Liver (tissue), 8 donors: ENCODE measurements at regions not wholly inside any gene's neighbourhood (a gene's known extent, or its start where the extent isn't known, plus 50 kb on each side); places are given as distances from the start of the nearest gene placed in this dataset.

Source experiments
- DNase-seq: peaks from one replicate; pipeline ENCODE4 v3.0.0-alpha.2; 2017; ENCODE audit warnings: low spot score
- H3K27ac ChIP-seq, 2 donors: one replicate each; pipeline ENCODE4 v1.7.0; 2013; ENCODE audit warnings: inconsistent platforms in 2 of 2, low read length in 2 of 2, control low read depth in 1 of 2, low read depth in 1 of 2, mild to moderate bottlenecking in 1 of 2
- H3K27me3 ChIP-seq, 4 donors: one replicate each; pipeline versions ENCODE4 v1.6.1 to v1.7.0; 2013; ENCODE audit warnings: low read length in 3 of 4, inconsistent platforms in 1 of 4, mild to moderate bottlenecking in 1 of 4, moderate library complexity in 1 of 4; ENCODE audit not compliant: control insufficient read depth in 4 of 4, insufficient read depth in 4 of 4
- H3K36me3 ChIP-seq, 4 donors: one replicate each; pipeline versions ENCODE4 v1.6.1 to v1.7.0; 2013; ENCODE audit warnings: low read length in 3 of 4, mild to moderate bottlenecking in 3 of 4, low read depth in 1 of 4, moderate library complexity in 1 of 4; ENCODE audit not compliant: control insufficient read depth in 4 of 4, insufficient read depth in 3 of 4
- H3K4me1 ChIP-seq, 4 donors: one replicate each; pipeline versions ENCODE4 v1.6.1 to v1.7.0; 2013; ENCODE audit warnings: low read length in 3 of 4, mild to moderate bottlenecking in 3 of 4, moderate library complexity in 1 of 4; ENCODE audit not compliant: control insufficient read depth in 4 of 4, insufficient read depth in 4 of 4
- H3K4me3 ChIP-seq, 3 donors: one replicate each; pipeline versions ENCODE4 v1.6.1 to v1.7.0; 2013; ENCODE audit warnings: low read length in 3 of 3, control low read depth in 1 of 3, low read depth in 1 of 3, mild to moderate bottlenecking in 1 of 3
- H3K9ac ChIP-seq, 2 donors: one replicate each; pipeline ENCODE4 v1.7.0; 2013; ENCODE audit warnings: low read length in 2 of 2, mild to moderate bottlenecking in 2 of 2, moderate library complexity in 2 of 2, control low read depth in 1 of 2, low read depth in 1 of 2
- H3K9me3 ChIP-seq, 4 donors: one replicate each; pipeline versions ENCODE4 v1.6.1 to v1.7.0; 2013; ENCODE audit warnings: low read length in 3 of 4; ENCODE audit not compliant: control insufficient read depth in 4 of 4
- ATF3 ChIP-seq: IDR thresholded peaks from 2 replicates; pipeline ENCODE4 v1.6.1; 2016; ENCODE audit warnings: antibody characterized with exemption
- CTCF ChIP-seq: fragments of 150-350 bp; IDR thresholded peaks from 2 replicates; pipeline ENCODE4 v1.5.1; 2017; ENCODE audit warnings: improper control_type of control experiment, low read depth, low read length; ENCODE audit not compliant: missing input control
- EGR1 ChIP-seq, 2 donors: IDR thresholded peaks; 2 replicates each; pipeline ENCODE4 v1.6.1; 2016 to 2018; ENCODE audit warnings: antibody characterized with exemption in 2 of 2, low read depth in 2 of 2
- FOXA1 ChIP-seq: IDR thresholded peaks from 2 replicates; pipeline ENCODE4 v1.6.1; 2016; ENCODE audit warnings: antibody characterized with exemption
- FOXA2 ChIP-seq: IDR thresholded peaks from 2 replicates; pipeline ENCODE4 v1.6.1; 2016; ENCODE audit warnings: antibody characterized with exemption
- GABPA ChIP-seq, 2 donors: IDR thresholded peaks in 1 of 2; conservative IDR thresholded peaks in 1 of 2; 2 replicates each; pipeline ENCODE4 v1.6.1; 2016; ENCODE audit warnings: antibody characterized with exemption in 2 of 2, mild to moderate bottlenecking in 1 of 2, moderate library complexity in 1 of 2
- HNF4A ChIP-seq, 2 donors: conservative IDR thresholded peaks; 2 replicates each; pipeline ENCODE4 v1.6.1; 2016; ENCODE audit warnings: antibody characterized with exemption in 2 of 2, mild to moderate bottlenecking in 2 of 2
- HNF4G ChIP-seq: IDR thresholded peaks from 2 replicates; pipeline ENCODE4 v1.6.1; 2016; ENCODE audit warnings: antibody characterized with exemption
- JUND ChIP-seq, 2 donors: IDR thresholded peaks; 2 replicates each; pipeline ENCODE4 v1.6.1; 2016; ENCODE audit warnings: antibody characterized with exemption in 2 of 2
- MAX ChIP-seq: IDR thresholded peaks from 2 replicates; pipeline ENCODE4 v1.6.1; 2016; ENCODE audit warnings: antibody characterized with exemption
- REST ChIP-seq: IDR thresholded peaks from 2 replicates; pipeline ENCODE4 v1.6.1; 2016; ENCODE audit warnings: antibody characterized with exemption, mild to moderate bottlenecking
- SP1 ChIP-seq: IDR thresholded peaks from 2 replicates; pipeline ENCODE4 v1.6.1; 2018; ENCODE audit warnings: antibody characterized with exemption, mild to moderate bottlenecking
- TAF1 ChIP-seq: conservative IDR thresholded peaks from 2 replicates; pipeline ENCODE4 v1.6.1; 2016; ENCODE audit warnings: antibody characterized with exemption, mild to moderate bottlenecking
- YY1 ChIP-seq: IDR thresholded peaks from 2 replicates; pipeline ENCODE4 v1.6.1; 2016; ENCODE audit warnings: antibody characterized with exemption, mild to moderate bottlenecking
- WGBS: extraction: QIAGEN DNeasy Blood & Tissue Kit; methylation state at CpG from one replicate; pipeline ENCODE4 v1.1.7; 2013; 5-methylcytosine and 5-hydroxymethylcytosine counted together
- donor health status: healthy.
- donor health status: healthy.
- donor health status: healthy.
- donor health status: healthy.
- donor health status: healthy.

- Histone ChIP-seq H3K27me3 (no peaks in the 10 kb centered on the region), H3K9ac (no peak overlapping the region), H3K4me3 (no peak overlapping the region), H3K9me3 (no peaks in the 10 kb centered on the region), H3K36me3 (no peaks in the 10 kb centered on the region), H3K27ac (no peak overlapping the region), H3K4me1 (no peaks in the 10 kb centered on the region)
- WGBS: 90% methylated on average over 5 of the region's 5 CpGs
- no peak for TF ChIP-seq ATF3
- TF ChIP-seq EGR1 (IDR thresholded peaks at IDR 0.05; ENCODE audit: low read depth in 2 of 2): no peak
- TF ChIP-seq CTCF: no peak
- TF ChIP-seq TAF1: no peak
- TF ChIP-seq YY1: no peak
- no peak for DNase-seq
Observed at GRCh38 chr5:36522746-36523065, 83.7 kb upstream of the SLC1A3 start.

GRCh38 chr5:36523450-36523849, 83.0 kb upstream of the SLC1A3 start:
- TF ChIP-seq HNF4A (conservative IDR thresholded peaks at IDR 0.05) (no peak), HNF4G (no peak), MAX (no peak), YY1 (no peak), JUND (IDR thresholded peaks at IDR 0.05) (no peak), FOXA1 (no peak), FOXA2 (no peak), EGR1 (IDR thresholded peaks at IDR 0.05; ENCODE audit: low read depth in 2 of 2) (no peak), GABPA (IDR thresholded peaks at IDR 0.05 in 1 of 2, conservative IDR thresholded peaks at IDR 0.05 in 1 of 2) (no peak)
- Histone ChIP-seq H3K4me1 (no peaks in the 10 kb centered on the region), H3K4me3 (no peak overlapping the region), H3K9ac (no peak overlapping the region), H3K9me3 (no peaks in the 10 kb centered on the region), H3K36me3 (no peaks in the 10 kb centered on the region), H3K27me3 (no peaks in the 10 kb centered on the region), H3K27ac (no peak overlapping the region)
- WGBS: 87% methylated on average over 5 of the region's 5 CpGs
- DNase-seq: no peak

GRCh38 chr5:36523926-36524325, 82.5 kb upstream of the SLC1A3 start:
- no peak overlapping the region for H3K4me3 ChIP-seq
- no peaks in the 10 kb centered on the region for H3K27me3 ChIP-seq
- H3K36me3 ChIP-seq: no peaks in the 10 kb centered on the region
- H3K9ac ChIP-seq: no peak overlapping the region
- WGBS: 86% methylated on average over 6 of the region's 6 CpGs
- no peaks in the 10 kb centered on the region for H3K4me1 ChIP-seq
- no peak overlapping the region for H3K27ac ChIP-seq
- DNase-seq: no peak
- H3K9me3 ChIP-seq: no peaks in the 10 kb centered on the region
- no peak for TF ChIP-seq SP1
- no peak for TF ChIP-seq REST
